H54 (cell line): ENCODE measurements at regions not wholly inside any gene's neighbourhood (a gene's known extent, or its start where the extent isn't known, plus 50 kb on each side); places are given as distances from the start of the nearest gene placed in this dataset.
"Not testable (repeated sequence)": the region's sequence is repeated elsewhere in the genome, so short reads cannot be mapped to it uniquely, and the experiment has no call there.

Source experiments
- DNase-seq: peaks from one replicate; pipeline ENCODE4 v3.0.0; 2011; ENCODE audit warnings: low spot score, mixed read lengths; ENCODE audit not compliant: insufficient read length
- FAIRE-seq: peaks from 3 replicates; lab custom pipeline; 2011; peaks lifted over from hg19 to GRCh38; lab: Jason Lieb, UNC
- POLR2A ChIP-seq: IDR thresholded peaks from 2 replicates; pipeline ENCODE4 v1.6.1; 2011; ENCODE audit warnings: low read depth, mild to moderate bottlenecking, low read length

DNA sequence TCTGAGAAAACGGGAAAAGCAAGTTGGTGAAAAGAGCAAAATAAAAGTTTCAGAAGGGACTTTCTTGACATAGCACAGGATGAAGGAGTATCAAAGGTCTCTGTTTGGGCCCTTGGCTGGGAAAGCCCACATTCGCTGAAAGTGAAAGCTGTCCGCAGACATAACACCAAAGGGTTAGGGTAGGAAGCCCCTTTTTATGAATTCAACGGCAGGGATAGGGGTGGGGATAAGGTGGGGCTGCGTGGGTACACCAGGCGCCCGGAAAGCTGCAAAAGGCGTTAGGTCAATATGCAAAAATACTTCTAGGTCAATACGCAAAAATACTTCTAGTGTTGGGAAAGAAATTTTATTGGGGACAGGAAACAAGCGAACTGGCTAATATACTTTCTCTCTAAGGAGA is 135.1 kb downstream of the OR2B2 start:
- DNase-seq, result no peak
- TF ChIP-seq POLR2A, result no peak
- no peak for FAIRE-seq

DNA sequence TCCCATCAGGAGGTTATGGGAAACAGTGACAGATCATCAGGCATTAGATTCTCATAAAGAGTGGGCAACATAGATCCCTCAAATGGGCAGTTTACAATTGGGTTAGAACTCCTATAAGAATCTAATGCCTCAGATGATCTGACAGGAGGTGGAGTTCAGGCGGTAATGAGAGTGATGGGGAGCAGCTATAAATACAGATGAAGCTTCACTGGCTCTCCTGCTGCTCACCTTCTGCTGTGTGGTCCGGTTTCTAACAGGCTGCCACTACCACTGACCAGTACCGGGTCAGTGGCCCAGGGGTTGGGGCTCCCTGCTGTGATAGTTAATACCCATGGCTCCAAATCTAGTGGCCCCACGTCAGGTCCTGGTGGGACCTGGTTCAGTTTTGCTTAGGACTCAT is 135.7 kb downstream of the OR2B2 start:
- no peak for TF ChIP-seq POLR2A
- no peak for FAIRE-seq
- DNase-seq, result no peak

DNA sequence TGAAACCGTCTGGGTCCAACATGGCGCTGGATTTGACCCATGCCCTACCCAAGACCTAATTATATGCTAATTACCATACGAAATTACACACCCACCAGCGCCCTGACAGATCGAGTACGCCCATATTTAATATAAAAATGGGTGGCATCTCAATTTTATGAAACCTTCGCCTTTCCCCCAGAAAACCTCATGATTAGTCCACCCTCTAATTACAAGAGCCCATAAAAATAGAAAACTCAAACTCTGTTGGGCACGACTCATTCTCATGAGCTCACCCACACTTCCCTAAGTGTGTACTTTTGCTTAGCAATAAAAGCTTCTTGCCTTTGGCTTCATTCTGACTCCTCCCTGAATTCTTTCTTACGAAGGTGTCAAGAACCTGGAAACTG is 136.4 kb downstream of the OR2B2 start:
- no peak for TF ChIP-seq POLR2A
- FAIRE-seq, result no peak
- DNase-seq, result no peak

DNA sequence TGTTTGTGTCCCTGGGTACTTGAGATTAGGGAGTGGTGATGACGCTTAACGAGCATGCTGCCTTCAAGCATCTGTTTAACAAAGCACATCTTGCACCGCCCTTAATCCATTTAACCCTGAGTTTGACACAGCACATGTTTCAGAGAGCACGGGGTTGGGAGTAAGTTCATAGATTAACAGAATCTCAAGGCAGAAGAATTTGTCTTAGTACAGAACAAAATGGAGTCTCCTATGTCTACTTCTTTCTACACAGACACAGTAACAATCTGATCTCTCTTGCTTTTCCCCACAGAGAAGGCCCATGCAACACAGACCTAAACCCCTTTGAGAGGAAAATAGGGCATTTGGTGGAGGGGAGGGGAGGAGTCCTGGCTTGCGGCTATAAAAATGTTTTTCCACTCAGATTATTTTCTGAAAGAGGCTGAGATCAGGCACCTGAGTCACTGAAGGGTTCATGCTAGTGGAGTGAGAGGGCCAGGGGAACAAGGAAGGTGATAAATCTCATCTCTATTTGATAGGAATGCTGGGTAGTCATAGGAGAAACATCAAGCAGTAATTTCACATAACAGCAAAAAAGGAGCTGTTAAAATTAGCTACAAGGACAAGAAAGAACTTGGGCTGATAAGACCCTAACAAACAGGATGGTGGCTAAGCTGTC is 136.9 kb downstream of the OR2B2 start:
- DNase-seq, result not testable (repeated sequence)

DNA sequence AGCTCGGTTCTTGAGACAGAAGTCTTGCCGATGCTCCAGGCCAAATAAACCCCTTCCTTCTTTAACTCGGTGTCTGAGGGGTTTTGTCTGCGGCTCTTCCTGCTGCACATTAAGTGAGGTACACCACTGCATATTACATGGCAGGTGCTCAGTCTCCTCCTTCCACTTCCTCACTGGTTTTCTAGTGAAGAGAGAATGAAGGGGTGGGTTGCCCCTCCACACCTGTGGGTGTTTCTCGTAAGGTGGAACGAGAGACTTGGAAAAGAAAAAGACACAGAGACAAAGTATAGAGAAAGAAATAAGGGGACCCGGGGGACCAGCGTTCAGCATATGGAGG is 138.0 kb downstream of the OR2B2 start:
- not testable (repeated sequence) for DNase-seq

More for the DNA sequence above, 136.9 kb downstream of the OR2B2 start:
- FAIRE-seq, result peak; percentile 48

DNA sequence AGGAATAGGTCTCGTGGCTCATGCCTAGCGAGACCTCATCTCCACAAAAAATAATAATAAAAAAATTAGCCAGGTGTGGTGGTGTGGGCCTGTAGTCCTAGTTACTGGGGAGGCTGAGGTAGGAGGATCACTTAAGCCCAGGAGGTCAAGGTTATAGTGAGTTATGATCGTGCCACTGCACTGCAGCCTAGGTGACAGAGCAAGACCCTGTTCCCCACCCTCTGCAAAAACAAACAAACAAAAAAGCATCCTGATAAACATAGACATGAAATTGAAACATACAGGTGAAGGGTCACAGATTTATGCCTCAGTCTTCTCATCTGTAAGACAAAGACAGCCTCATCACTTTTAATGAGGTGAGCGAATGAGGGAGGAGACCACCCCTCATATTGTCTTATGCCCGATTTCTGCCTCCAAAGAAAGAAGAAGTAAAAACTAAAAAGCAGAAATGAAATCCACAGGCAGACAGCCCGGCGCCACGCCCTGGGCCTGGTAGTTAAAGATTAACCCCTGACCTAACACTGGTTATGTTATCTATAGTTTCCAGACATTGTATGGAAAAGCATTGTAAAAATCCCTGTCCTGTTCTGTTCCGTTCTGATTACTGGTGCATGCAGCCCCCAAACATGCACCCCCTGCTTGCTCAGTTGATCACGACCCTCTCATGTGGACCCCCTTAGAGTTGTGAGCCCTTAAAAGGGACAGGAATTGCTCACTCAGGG is 138.5 kb downstream of the OR2B2 start:
- not testable (repeated sequence) for FAIRE-seq, DNase-seq

More for the DNA sequence above, 138.0 kb downstream of the OR2B2 start:
- not testable (repeated sequence) for FAIRE-seq

DNA sequence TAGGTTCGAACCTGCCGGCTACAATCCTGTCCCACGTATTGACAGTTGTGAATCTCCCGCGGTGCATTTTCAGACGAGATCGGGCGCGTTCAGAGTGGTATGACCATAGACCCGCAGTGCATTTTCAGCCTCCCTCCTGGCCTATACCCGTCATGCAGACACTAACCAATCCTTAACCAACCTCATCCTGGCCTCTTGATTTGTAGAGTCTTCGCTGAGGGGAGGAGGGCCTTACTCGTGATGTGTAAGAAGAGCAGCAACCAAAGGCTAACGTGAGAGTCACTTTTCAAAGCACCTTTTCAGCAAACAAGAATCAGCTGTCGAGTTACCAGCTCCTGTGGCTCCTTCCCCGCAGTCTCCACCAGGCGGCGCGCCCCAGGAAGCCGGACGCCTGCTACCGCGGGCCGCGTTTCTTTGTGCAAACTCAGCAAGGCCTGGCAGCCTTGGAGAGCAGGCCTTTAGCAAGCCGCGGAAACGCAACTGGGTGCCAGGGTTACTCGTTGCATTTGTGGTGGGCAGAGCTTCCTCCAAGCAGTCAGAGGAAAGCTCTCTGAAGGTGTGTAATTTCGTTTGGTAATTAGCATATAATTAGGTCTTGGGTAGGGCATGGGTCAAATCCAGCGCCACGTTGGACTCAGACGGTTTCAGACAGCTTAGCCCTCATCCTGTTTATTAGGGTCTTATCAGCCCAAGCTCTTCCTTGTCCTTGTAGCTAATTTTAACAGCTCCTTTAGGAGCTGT is 139.8 kb downstream of the OR2B2 start:
- DNase-seq, result peak; percentile 58
- FAIRE-seq, result peak; percentile 53
- TF ChIP-seq POLR2A, result no peak

DNA sequence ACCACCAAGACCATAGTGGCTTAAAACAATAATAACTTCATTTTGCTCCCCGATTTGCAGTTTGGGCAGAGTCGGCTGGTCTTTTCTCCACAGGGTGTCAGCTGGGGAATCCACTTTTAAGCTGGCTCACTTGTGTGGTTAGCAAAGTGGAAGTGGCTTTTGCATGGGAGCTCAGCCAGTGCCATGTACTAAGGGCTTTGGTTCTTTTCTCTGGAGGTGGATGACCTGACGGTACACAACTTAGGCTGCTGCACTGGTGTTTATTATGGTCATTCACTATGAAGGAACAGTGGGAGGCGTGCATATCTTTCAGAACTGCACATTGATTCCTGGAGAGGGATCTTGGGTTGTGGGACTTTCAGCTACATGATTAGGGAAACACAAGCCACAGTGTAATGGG is 141.0 kb downstream of the OR2B2 start:
- no peak for TF ChIP-seq POLR2A
- no peak for FAIRE-seq

DNA sequence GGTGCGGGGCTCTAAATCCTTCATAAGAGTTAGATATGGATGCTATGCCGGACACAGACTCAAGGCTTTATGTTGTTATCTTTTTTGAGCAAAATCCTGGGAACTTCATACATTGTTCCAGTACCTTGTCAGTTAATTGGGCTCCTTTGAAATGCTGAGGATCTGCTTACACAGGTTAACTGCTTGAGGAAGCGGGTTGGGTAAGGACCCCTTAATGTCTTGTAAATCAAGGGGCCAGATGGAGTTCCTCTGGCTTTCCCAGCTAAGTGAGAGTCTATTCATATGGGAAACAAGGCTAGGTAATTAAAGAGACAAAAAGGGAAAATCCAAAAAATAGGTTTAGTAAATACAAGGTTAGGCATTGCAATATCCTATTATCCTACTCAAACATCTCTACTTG is 141.5 kb downstream of the OR2B2 start:
- no peak for TF ChIP-seq POLR2A
- FAIRE-seq, result no peak
- DNase-seq, result no peak

More for the DNA sequence above, 141.0 kb downstream of the OR2B2 start:
- DNase-seq, result no peak

DNA sequence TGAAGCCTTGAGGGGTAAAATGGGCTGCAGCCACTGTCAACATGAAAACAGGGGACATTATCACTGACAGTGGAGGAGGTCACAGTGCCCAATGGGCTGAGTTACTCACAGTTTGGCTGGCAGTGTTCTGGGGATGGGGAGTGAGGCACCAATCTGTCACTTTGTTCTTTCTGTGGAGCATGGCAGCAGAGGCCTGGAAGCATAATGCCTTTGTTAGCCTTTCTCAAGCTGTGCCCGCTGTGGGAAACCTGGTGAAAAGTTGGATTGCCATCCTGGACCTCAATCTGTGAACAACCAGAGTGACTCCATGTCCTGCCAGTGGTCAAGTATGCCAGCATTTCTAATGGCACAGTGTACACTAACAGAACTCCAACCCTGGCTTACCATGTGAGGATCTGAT is 143.6 kb downstream of the OR2B2 start:
- TF ChIP-seq POLR2A, result no peak
- DNase-seq (no peak), FAIRE-seq (no peak)

DNA sequence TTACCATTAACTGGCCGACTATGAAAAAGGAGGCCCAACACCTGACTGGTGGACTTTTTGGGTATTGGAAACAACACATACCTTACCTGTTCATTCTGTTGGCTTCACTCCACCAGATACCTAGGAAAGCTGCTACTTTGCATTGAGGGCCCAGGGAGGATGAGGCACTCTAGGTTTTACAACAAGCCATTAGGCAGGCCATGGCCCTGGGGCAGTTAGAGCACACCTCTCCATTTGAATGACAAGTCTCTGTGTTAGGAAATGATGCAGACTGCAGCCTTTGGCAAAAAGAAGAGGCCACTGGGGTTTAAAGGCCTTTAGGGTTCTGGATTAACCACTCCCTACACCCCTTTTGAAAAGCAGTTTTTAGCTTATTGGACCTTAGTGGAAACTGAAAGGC is 144.3 kb downstream of the OR2B2 start:
- TF ChIP-seq POLR2A, result no peak
- no peak for DNase-seq
- no peak for FAIRE-seq

DNA sequence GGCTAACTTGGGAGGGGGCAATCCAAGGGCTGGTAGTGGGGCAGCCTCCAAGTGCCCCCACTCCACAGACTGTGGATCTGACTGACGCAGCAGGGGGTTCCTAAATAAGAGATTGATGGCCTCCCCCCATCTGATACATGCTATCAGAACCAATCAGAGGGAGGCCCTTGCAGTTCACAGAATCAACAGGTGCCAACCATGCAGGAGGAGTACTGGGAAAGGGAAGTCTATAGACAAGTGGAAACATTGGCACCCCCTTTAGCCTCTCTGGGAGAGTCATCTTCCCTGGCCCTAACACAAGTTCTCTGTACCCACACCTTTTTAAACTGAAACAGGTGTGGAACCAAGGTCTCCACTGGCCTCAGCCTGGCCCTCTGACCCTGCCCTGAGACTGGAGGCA is 145.8 kb downstream of the OR2B2 start:
- DNase-seq, result no peak
- TF ChIP-seq POLR2A, result no peak
- no peak for FAIRE-seq

DNA sequence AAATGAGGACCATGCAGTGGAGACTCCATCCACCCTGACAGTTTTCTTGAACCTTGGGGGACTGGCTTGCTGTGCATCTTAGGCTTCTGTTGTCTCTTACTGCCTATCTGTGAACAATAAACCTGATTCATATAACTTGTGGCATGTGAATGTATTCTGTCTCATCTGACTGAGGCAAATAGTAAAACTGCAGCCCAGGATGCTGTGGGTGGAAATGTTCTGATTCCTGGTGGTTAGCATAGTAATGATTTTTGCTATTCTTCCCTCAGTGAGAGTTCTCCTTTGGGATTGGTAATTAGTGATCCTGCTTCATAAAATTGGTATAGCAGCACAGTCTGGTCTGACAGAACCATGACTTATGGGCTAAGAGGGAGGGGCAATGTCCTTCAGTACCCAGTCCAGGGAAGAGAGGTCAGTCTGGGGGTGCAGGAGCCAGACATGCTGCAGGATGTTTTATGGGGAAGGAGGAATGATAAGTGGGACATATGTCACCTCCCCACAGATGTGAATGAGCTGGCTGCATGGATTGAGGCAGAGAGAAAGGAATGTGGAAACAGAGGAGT is 147.1 kb downstream of the OR2B2 start:
- TF ChIP-seq POLR2A, result no peak
- FAIRE-seq (no peak), DNase-seq (no peak)

DNA sequence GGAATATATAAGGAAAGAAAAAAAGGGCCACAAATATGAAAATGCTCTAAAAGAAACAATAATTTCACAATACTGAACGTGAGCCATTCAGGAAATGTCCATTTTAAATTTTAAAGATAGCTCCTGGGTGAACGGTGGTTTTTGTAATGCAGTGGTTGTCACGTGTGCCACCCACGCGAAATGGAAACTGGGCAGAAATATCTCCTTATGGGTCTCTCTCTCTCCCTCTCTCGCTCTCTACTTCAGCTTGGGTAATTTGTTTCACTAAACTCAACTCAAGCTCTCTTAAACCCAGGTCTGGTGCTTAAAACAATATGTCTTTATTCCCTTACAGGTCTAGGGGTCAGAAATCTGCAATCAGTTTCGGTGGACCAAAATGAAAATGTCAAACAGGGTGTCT is 150.8 kb downstream of the OR2B2 start:
- DNase-seq, result no peak
- TF ChIP-seq POLR2A, result no peak
- FAIRE-seq, result no peak
